ENCODE measurements at regions not wholly inside any gene's neighbourhood (a gene's known extent, or its start where the extent isn't known, plus 50 kb on each side); places are given as distances from the start of the nearest gene placed in this dataset.

GRCh38 chr4:181957088-181957487, 286.1 kb upstream of the TENM3 start:
- no peak for ATAC-seq

DNA sequence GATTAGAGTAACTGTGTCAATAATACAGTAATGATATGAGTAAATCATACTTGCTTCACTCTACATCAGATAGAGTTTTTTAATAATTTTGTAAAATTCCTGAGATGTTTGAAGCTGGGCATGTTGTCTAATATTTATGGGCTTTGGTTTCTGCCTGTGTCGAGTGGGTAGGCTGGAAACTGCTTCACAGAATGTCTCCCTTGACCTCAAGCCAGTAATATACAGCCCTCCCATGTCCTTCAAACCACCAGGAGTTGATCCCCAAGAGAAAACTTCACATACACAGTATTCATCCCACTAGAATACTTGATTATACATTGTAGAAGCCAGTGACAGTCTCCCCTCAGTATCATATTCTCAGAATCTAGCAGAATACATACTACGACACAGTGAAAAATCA, 284.8 kb upstream of the TENM3 start:
- ATAC-seq = no peak

- ATAC-seq = no peak
Observed at GRCh38 chr4:181959121-181959520, 284.1 kb upstream of the TENM3 start.

- no peak for ATAC-seq
Observed at GRCh38 chr4:181960384-181960783, 282.8 kb upstream of the TENM3 start.

DNA sequence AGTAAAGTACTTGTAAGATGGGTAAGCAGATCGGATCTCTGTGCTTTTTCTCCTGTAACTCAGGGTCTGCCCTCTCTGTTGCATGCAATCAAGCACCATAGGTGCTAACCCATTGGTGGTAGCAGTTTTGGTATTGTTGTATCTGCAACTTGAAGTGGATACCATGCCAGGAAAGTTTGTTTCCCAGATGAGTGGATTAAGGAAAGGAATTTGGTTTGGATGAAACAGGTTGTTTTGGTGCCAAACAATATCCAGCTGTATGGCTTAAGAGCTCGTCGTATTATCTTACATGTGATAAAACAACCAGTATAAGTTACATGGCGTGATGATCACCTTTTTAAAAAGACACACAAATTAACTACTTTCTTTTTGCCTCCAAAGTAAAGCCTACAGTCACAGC, 280.9 kb upstream of the TENM3 start:
- ATAC-seq = no peak

DNA sequence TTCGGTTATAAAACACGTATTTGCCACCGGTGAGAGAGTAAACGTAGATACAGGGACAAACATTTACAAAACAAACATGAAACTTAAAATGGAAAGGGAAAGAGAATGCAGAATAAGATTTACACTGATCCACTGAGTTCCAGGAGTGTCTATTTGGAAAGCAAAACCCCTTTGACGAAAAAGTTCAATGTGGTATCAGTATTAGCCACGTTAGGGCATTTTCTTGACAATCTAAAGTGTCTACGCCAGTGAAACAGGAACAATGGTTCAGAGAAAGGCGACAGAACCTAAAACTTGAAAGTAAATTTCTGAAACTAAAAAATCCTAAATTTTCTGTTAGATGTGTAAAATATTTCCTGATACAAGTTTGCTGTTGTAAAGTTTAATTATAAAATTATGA, 278.5 kb upstream of the TENM3 start:
- no peak for ATAC-seq

DNA sequence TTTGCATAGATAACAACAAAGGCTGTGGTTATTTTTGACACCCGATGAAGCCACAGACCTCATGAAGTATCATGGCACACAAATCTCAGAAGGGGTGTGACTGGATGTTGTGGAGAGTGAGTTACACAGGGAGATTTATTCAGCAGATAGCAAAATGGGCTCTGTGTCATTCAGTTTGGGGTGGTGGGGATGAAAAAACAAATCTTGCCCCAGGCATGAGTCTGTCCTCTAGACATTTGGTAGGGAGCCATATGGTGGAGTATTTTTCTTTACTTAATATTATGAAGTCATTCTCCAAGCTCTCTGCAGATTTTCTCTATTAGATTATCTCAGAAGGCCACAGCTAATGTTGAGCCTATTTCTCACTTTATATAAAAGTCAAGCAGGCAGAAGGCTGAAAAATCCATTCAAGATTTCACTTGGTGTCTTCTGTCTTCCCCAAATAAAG, 277.1 kb upstream of the TENM3 start:
- no peak for ATAC-seq

DNA sequence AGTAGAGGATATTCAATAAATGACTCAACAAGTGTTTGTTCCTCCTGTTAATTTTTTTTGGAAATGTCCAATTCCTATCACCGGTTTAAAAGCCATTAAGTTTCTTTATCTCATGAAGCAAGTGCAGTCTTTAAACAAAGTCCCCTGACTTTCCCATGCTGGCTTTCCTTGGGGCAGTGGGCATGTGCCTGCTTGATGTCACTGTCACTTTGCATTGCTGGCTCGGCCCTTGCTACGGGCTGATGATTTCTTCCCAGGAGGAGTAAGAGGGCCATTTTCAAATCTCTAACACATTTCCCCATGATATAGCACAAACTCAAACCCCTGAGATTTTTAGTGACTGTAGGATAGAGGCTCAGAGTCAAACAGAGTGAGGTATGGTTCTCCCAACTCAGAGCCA, 275.8 kb upstream of the TENM3 start:
- ATAC-seq = no peak

DNA sequence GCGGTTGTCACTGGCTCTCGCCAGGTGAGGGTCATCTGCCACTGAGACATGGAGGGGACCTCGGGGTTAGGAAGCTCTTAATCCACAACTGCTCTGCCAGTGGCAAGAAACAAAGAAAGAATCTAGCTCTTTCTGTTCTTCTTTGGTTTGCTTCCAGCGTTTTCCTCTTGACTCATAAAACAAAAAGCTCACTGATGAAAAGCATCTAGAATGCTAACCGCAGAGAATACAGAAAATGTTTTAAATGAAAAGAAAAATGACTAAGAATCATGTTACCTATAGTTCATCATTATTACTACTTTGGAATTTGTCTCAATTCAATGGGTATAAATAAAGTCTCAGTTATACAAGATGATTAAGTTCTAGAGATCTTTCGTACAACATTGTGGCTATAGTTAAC, 274.8 kb upstream of the TENM3 start:
- ATAC-seq = no peak

- ATAC-seq = no peak
Observed at GRCh38 chr4:181969151-181969550, 274.1 kb upstream of the TENM3 start.

GRCh38 chr4:181970366-181970765, 272.8 kb upstream of the TENM3 start:
- ATAC-seq = no peak

DNA sequence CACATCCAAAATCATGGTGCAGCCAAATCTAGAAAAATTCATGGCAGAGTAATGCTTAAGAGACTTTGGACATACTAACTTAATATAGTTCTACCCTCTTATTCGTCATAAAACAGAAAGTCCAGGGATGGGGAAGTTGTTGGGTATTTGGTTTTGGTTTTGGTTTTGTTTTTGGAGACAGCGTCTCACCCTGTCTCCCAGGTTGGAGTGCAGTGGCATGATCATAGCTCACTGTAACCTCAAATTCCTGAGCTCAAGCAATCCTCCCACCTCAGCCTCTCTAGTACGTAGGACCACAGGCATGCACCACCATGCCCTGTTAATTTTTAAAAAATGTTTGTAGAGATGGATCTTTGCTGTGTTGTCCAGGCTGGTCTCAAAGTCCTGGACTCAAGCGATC, 271.8 kb upstream of the TENM3 start:
- no peak for ATAC-seq

GRCh38 chr4:181971973-181972372, 271.2 kb upstream of the TENM3 start:
- ATAC-seq = no peak

DNA sequence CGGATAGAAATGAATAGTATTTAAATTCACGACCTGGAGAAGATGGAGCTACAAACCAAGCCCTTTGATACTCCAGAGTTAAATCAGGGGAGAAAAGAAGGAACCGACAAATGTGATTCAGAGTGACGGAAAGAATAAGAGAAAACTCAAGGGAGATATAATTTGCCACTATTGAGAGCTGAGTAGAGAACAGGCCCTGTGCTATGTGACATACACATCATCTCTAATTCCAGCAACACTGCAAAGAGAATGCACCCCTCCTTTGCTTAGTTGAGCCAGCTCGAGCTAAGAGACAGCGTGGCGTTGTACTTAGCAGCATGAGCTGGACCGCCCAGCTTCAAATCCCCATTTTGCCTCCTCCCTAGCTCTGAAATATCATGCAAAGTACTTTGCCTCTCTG, 266.4 kb upstream of the TENM3 start:
- ATAC-seq = no peak

- no peak for ATAC-seq
Observed at GRCh38 chr4:181982437-181982836, 260.8 kb upstream of the TENM3 start.

DNA sequence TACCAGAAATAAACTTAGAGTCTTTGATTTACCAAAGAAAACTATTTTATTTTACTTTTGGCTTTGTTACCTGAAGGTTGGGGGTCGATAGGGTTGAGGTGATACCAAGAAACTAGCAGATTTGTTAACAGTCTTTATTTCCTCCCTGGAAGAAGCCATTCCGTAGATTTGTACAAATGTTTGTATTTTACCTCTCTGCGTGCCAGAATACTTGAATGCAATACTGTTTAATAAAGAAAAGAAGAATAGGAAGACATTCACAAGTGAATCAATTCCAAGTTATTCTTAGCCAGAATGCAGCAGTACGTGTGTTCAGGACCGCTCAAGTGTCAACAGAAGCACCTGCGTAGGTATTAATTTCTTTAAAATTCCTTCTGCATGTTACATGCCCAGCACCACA, 260.3 kb upstream of the TENM3 start:
- no peak for ATAC-seq

- no peak for ATAC-seq
Observed at GRCh38 chr4:181987392-181987791, 255.8 kb upstream of the TENM3 start.

DNA sequence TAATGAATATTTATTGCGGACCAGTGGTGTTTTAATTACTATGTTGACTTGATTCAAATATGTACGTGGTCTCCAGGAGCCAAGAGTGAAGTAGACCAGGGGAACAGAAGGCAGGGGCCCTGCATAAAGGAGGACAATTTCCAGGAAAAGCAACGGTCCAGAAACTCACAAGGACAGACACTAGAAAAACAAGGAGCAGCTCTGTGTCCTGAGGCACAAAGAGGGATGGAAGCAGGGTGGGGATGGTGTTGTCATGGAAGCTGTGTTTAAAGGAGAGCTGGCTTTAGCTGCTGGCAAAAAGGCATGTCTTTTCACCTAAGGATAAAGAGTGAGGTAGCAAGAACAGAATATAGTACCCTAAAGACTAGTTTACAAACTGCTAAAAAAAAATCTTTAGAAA, 254.1 kb upstream of the TENM3 start:
- no peak for ATAC-seq

DNA sequence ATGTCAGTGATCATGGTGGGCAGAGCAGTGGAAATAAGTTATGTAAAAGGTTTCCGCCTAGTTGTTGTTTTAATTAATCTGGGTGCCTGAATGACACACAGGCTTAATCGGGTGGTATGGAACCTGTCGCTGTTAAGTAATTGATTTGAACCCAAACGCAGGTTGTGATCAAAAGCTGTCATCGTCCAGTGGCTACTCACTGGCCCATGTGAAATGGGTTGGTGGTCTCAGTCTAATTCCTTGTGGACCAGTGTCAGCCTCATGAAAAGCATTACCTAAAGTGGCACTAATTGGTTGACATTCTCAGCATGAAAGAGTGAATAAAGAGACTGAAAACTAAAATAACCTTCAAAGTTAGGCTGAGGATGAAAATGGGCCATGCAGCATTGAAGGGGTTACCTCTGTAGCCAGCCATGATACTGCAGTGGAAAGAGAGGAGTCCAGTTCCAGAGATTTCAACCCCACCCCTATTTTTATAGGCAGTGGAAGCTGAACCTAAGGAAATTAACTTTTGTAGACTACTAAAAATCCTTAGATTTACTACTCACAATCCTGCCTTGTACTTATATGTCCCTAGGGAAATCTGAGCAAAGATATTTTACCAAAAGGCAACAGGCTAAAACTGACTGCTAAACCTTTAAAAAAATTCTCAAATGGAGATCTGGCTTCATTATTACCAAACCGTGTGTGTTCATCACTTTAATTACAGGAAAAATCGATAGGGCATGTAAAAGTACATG, 251.7 kb upstream of the TENM3 start:
- ATAC-seq = no peak

DNA sequence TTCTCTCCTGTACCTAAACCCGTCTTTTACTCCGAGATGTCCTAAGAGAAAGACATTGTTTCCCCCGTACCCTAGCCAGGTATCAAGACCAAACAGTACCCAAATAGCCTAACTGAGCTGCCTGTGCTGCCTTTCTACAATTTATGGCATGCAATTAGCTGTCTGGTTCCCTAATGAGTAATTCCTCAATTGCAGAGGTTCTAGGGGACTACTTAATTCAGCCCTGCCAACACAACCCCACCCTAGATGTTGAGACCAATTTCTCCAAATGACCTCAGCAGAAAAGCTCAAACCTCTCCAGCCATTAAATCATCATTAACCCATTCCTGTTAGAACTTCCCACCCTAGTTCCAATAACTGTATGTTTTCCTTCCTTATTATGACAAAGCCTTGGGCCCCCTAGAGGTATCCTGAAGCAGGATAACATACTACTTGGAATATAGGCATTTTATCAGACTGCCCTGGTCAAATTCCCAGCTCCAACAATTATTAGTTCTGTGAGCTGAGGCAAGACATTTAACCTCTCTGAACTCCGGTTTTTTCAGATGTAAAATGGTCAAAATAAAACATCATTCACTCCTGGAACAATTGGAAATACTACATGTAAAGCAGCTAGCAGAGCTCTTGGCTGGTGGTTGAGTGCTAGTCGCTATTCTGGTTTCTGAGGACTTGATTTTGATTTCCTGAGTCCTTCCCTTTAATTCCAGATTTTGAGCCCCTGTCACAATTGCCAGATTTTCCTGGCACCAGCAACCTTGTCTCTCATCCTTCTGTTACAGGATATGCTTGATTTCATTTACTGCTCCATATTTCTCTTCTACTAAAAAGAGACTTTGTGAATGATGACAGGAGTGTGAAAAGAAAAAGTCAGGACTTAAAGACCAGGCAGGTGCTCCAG, 244.6 kb upstream of the TENM3 start:
- ATAC-seq = no peak

DNA sequence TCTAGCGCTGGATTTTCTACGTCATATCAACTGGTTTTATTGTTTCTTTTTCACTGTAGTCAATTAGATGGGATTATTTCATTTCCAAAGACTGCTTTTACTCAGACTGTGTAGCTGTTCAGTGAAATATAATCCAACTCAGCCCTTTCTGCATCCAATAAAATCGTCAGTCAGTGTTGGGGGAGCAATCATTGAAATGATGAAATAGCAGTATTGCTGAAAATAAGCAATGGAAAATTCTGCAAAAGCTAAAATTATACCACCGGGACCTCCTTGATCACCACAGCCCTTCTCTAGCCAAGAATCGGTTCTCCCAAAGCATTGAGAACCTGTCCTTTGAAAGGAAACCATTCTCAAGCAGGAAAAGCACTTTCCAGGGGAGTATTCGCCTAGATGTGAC, 243.1 kb upstream of the TENM3 start:
- no peak for ATAC-seq

GRCh38 chr4:182010876-182011275, 232.3 kb upstream of the TENM3 start:
- ATAC-seq = no peak

GRCh38 chr4:182014164-182014563, 229.0 kb upstream of the TENM3 start:
- ATAC-seq = no peak

- no peak for ATAC-seq
Observed at GRCh38 chr4:182015014-182015413, 228.2 kb upstream of the TENM3 start.

Data from activated CD4-positive, CD25-positive, alpha-beta regulatory T cell treated with anti-CD3 and anti-CD28 coated beads, Interleukin-2, amount 50 U/mL, for 24 hours (primary cell).